Mucosa of descending colon (tissue), 3 donors: ENCODE measurements at regions not wholly inside any gene's neighbourhood (a gene's known extent, or its start where the extent isn't known, plus 50 kb on each side); places are given as distances from the start of the nearest gene placed in this dataset.

Source experiments
- ATAC-seq: fragments of 200-7000 bp; cut with Tn5 transposase; one replicate; pipeline ENCODE4 v1.9.1; 2020; ENCODE audit warnings: mild to moderate bottlenecking, moderate library complexity
- DNase-seq, 3 donors: peaks; one replicate each; pipeline ENCODE4 v3.0.0-alpha.2; 2020
- H3K36me3 ChIP-seq: fragments of 200-600 bp; one replicate; pipeline ENCODE4 v1.8.0; 2021; ENCODE audit warnings: low read depth, mild to moderate bottlenecking
- H3K4me1 ChIP-seq: fragments of 200-600 bp; one replicate; pipeline ENCODE4 v1.8.0; 2021; ENCODE audit warnings: low read depth, mild to moderate bottlenecking
- H3K4me3 ChIP-seq: fragments of 200-600 bp; one replicate; pipeline ENCODE4 v1.8.0; 2021; ENCODE audit warnings: mild to moderate bottlenecking
- H3K9me3 ChIP-seq: fragments of 200-600 bp; one replicate; pipeline ENCODE4 v1.8.0; 2021; ENCODE audit warnings: mild to moderate bottlenecking
- intact Hi-C, 2 donors: fragments of 100-400 bp; cut with DNase I in 1 of 2; cut with micrococcal nuclease in 1 of 2; formaldehyde crosslinking; loops; one replicate each; pipeline versions ENCODE4 v1.11.0 to v1.11.1; 2022; cut with DNase I, micrococcal nuclease
- TF ChIP-seq, protein P1 (sequence below): fragments of 200-600 bp; IDR thresholded peaks from one replicate; pipeline ENCODE4 v1.8.0; 2022; ENCODE audit warnings: antibody characterized with exemption, mild to moderate bottlenecking
- donor health status: DM: no; HTN: no; CAD: no; lungs with moderate emphysema.
- donor health status: DM: no; HTN: no; CAD: no.
- donor health status: DM: no; HTN: yes; CAD: no.

DNA sequence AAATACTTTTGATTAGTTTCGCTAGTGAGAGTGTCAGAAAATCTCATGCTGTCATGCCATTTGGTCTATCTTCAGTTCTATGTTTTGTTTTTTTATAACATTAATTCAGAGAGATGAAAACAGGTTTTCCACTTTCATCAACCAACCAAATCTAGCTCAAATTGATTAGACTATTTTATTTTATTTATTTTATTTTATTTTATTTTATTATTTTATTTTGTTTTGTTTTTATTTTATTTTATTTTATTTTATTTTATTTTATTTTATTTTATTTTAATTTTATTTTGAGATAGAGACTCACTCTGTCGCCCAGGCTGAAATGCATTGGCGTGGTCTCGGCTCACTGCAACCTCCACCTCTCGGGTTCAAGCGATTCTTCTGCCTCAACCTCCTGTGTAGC is 1391.0 kb upstream of the ADGRB3 start:
- Histone ChIP-seq H3K4me1 (no peaks in the 10 kb centered on the region), H3K4me3 (no peak overlapping the region), H3K36me3 (no peaks in the 10 kb centered on the region), H3K9me3 (peaks cover 18% of the 10 kb centered on the region)
- intact Hi-C loops: no loop called here
- DNase-seq: no peak
- TF ChIP-seq, protein P1, sequence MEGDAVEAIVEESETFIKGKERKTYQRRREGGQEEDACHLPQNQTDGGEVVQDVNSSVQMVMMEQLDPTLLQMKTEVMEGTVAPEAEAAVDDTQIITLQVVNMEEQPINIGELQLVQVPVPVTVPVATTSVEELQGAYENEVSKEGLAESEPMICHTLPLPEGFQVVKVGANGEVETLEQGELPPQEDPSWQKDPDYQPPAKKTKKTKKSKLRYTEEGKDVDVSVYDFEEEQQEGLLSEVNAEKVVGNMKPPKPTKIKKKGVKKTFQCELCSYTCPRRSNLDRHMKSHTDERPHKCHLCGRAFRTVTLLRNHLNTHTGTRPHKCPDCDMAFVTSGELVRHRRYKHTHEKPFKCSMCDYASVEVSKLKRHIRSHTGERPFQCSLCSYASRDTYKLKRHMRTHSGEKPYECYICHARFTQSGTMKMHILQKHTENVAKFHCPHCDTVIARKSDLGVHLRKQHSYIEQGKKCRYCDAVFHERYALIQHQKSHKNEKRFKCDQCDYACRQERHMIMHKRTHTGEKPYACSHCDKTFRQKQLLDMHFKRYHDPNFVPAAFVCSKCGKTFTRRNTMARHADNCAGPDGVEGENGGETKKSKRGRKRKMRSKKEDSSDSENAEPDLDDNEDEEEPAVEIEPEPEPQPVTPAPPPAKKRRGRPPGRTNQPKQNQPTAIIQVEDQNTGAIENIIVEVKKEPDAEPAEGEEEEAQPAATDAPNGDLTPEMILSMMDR: no peak
- no peak for ATAC-seq

DNA sequence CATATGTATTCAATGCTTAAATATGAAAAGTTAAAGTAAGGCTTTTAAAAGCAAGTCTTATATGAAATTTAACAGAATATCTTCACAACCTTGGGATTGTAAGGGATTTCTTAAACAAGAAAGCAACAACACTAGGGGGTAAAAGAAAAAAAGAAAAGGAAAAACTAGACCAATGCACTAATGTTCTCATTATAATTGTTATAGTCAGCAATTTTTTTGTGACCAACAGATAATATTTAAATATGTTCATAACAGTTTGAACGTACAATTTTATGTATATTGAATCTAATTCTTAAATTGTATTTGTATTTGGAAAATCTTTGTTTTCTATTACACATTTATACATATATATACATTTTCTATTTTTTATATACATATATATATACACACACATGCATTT is 1397.8 kb upstream of the ADGRB3 start:
- intact Hi-C loops: no loop called here
- Histone ChIP-seq H3K4me3 (no peak overlapping the region), H3K36me3 (no peaks in the 10 kb centered on the region), H3K9me3 (peaks cover 13% of the 10 kb centered on the region), H3K4me1 (no peaks in the 10 kb centered on the region)
- no peak for ATAC-seq
- DNase-seq: no peak
- TF ChIP-seq, protein P1: no peak

DNA sequence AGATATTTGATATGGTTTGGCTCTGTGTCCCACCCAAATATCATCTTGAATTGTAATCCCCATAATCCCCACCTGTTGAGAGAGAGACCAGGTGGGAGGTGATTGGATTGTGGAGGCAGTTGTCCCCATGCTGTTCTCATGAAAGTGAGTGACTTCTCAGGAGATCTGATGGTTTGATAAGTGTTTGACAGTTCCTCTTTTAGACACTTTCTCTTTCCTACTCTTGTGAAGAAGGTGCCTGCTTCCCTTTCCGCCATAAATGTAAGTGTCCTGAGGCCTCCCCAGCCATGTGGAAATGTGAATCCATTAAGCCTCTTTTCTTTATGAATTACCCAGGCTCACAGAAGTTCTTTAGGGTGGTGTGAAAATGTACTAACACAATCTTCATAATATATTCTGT is 1404.0 kb upstream of the ADGRB3 start:
- H3K36me3 ChIP-seq: no peaks in the 10 kb centered on the region
- TF ChIP-seq, protein P1: no peak
- no peak overlapping the region for H3K4me3 ChIP-seq
- no peaks in the 10 kb centered on the region for H3K4me1 ChIP-seq
- intact Hi-C loops: no loop called here
- ATAC-seq (no peak), DNase-seq (no peak)
- no peaks in the 10 kb centered on the region for H3K9me3 ChIP-seq

DNA sequence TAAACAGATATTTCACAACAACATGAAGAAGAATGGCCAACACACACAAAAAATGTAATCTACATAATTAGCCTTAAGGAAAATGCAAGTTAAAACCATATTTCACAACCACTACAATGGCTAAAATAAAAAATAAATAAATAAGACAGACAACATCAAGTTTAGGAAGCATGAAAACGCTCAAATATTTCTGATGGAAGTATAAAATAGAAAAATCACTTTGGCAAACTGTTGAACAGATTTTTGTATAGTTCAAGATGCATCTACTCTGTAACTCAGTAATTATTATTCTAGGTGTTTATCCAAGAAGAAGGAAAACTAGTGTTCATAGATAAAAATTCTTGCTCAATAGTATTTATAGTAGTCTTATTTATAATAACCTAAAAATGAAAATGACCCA is 1410.1 kb upstream of the ADGRB3 start:
- Histone ChIP-seq H3K4me1 (no peaks in the 10 kb centered on the region), H3K9me3 (peaks cover 9% of the 10 kb centered on the region), H3K36me3 (no peaks in the 10 kb centered on the region), H3K4me3 (no peak overlapping the region)
- TF ChIP-seq, protein P1: no peak
- DNase-seq (no peak), ATAC-seq (no peak)
- intact Hi-C loops: no loop called here

- ATAC-seq: no peak
Measured at GRCh38 chr6:67221226-67221625, 1413.9 kb upstream of the ADGRB3 start.

DNA sequence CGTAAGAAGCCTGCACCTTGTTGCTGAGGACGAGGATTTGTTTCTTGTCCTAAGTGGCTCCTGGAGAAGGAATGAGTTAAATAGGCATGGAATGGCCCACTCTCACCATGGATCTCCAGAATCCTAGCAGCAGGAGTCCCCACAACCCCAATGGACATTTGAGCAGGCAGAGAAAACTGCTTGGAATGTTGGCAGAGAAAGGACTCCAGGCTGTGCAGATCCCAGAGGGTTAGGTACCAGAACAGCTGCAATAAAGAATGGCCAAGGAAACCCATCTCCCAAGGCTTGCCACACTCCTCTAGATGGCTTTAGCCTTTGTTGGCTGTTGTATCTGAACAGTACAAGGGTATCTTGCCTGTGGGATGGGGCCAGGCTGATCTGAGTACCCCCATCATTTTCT is 1415.7 kb upstream of the ADGRB3 start:
- TF ChIP-seq, protein P1: no peak
- H3K4me1 ChIP-seq: no peaks in the 10 kb centered on the region
- intact Hi-C loops: no loop called here
- no peak overlapping the region for H3K4me3 ChIP-seq
- ATAC-seq: no peak
- H3K36me3 ChIP-seq: no peaks in the 10 kb centered on the region
- peaks cover 14% of the 10 kb centered on the region for H3K9me3 ChIP-seq
- no peak for DNase-seq

More at GRCh38 chr6:67221226-67221625, 1413.9 kb upstream of the ADGRB3 start:
- TF ChIP-seq, protein P1: no peak
- DNase-seq: no peak
- H3K4me1 ChIP-seq: no peaks in the 10 kb centered on the region
- H3K4me3 ChIP-seq: no peak overlapping the region
- peaks cover 14% of the 10 kb centered on the region for H3K9me3 ChIP-seq
- no peaks in the 10 kb centered on the region for H3K36me3 ChIP-seq
- intact Hi-C loops: no loop called here
